ENCODE measurements at regions not wholly inside any gene's neighbourhood (a gene's known extent, or its start where the extent isn't known, plus 50 kb on each side); places are given as distances from the start of the nearest gene placed in this dataset.
"Not testable (repeated sequence)": the region's sequence is repeated elsewhere in the genome, so short reads cannot be mapped to it uniquely, and the experiment has no call there.

GRCh38 chr1:4133939-4134321, 233.9 kb upstream of the C1orf174 start:
- Histone ChIP-seq H3K9ac (no peak overlapping the region), H3K4me1 (no peaks in the 10 kb centered on the region), H3K27ac (no peak overlapping the region), H3K27me3 (ENCODE audit: control insufficient read depth, insufficient read depth, low read length) (no peaks in the 10 kb centered on the region), H3K4me3 (ENCODE audit: low read depth, low read length) (no peak overlapping the region), H3K36me3 (ENCODE audit: control insufficient read depth, insufficient read depth, low read length) (no peaks in the 10 kb centered on the region), H2AFZ (no peak overlapping the region), H3K9me3 (ENCODE audit: control insufficient read depth, low read length) (no peaks in the 10 kb centered on the region), H3K4me2 (ENCODE audit: low read length) (no peak overlapping the region), H3K79me2 (no peaks in the 10 kb centered on the region)
- TF ChIP-seq CTCF (IDR thresholded peaks at IDR 0.05) = no peak

- not testable (repeated sequence) for H2AFZ ChIP-seq; H3K9me3 ChIP-seq (ENCODE audit: control insufficient read depth, low read length); H3K4me2 ChIP-seq (ENCODE audit: low read length); H3K36me3 ChIP-seq (ENCODE audit: control insufficient read depth, insufficient read depth, low read length); H3K9ac ChIP-seq; H3K4me3 ChIP-seq (ENCODE audit: low read depth, low read length); H3K79me2 ChIP-seq; H3K27ac ChIP-seq; H3K4me1 ChIP-seq; H3K27me3 ChIP-seq (ENCODE audit: control insufficient read depth, insufficient read depth, low read length)
These were observed 235.8 kb upstream of the C1orf174 start for GRCh38 chr1:4135853-4136252.

- H3K27ac ChIP-seq = no peak overlapping the region
- no peaks in the 10 kb centered on the region for H3K4me1 ChIP-seq
- no peaks in the 10 kb centered on the region for H3K79me2 ChIP-seq
- no peak for TF ChIP-seq CTCF (IDR thresholded peaks at IDR 0.05)
- no peak overlapping the region for H3K4me3 ChIP-seq (ENCODE audit: low read depth, low read length)
- H3K4me2 ChIP-seq (ENCODE audit: low read length) = no peak overlapping the region
- H3K9me3 ChIP-seq (ENCODE audit: control insufficient read depth, low read length) = no peaks in the 10 kb centered on the region
- no peaks in the 10 kb centered on the region for H3K36me3 ChIP-seq (ENCODE audit: control insufficient read depth, insufficient read depth, low read length)
- H3K9ac ChIP-seq = no peak overlapping the region
- H2AFZ ChIP-seq = no peak overlapping the region
- H3K27me3 ChIP-seq (ENCODE audit: control insufficient read depth, insufficient read depth, low read length) = no peaks in the 10 kb centered on the region
These were observed 237.7 kb upstream of the C1orf174 start for GRCh38 chr1:4137621-4138415.

GRCh38 chr1:4139646-4140045, 239.6 kb upstream of the C1orf174 start:
- H3K4me1 ChIP-seq = no peaks in the 10 kb centered on the region
- H3K79me2 ChIP-seq = no peaks in the 10 kb centered on the region
- no peaks in the 10 kb centered on the region for H3K9me3 ChIP-seq (ENCODE audit: control insufficient read depth, low read length)
- TF ChIP-seq CTCF (IDR thresholded peaks at IDR 0.05) = no peak
- H3K36me3 ChIP-seq (ENCODE audit: control insufficient read depth, insufficient read depth, low read length) = no peaks in the 10 kb centered on the region
- no peak overlapping the region for H3K27ac ChIP-seq
- no peak overlapping the region for H3K4me2 ChIP-seq (ENCODE audit: low read length)
- no peak overlapping the region for H3K4me3 ChIP-seq (ENCODE audit: low read depth, low read length)
- no peaks in the 10 kb centered on the region for H3K27me3 ChIP-seq (ENCODE audit: control insufficient read depth, insufficient read depth, low read length)
- H3K9ac ChIP-seq = no peak overlapping the region
- no peak overlapping the region for H2AFZ ChIP-seq

- no peak for TF ChIP-seq CTCF (IDR thresholded peaks at IDR 0.05)
- Histone ChIP-seq H3K4me1 (no peaks in the 10 kb centered on the region), H3K9ac (no peak overlapping the region), H3K4me3 (ENCODE audit: low read depth, low read length) (no peak overlapping the region), H3K4me2 (ENCODE audit: low read length) (no peak overlapping the region), H3K27me3 (ENCODE audit: control insufficient read depth, insufficient read depth, low read length) (no peaks in the 10 kb centered on the region), H3K27ac (no peak overlapping the region), H3K79me2 (no peaks in the 10 kb centered on the region), H2AFZ (no peak overlapping the region), H3K9me3 (ENCODE audit: control insufficient read depth, low read length) (no peaks in the 10 kb centered on the region), H3K36me3 (ENCODE audit: control insufficient read depth, insufficient read depth, low read length) (no peaks in the 10 kb centered on the region)
These were observed 240.2 kb upstream of the C1orf174 start for GRCh38 chr1:4140241-4140640.

Data from parathyroid adenoma (tissue), 2 donors.